ENCODE measurements at regions not wholly inside any gene's neighbourhood (a gene's known extent, or its start where the extent isn't known, plus 50 kb on each side); places are given as distances from the start of the nearest gene placed in this dataset.

GRCh38 chr22:48415520-48415919, 1412.2 kb downstream of the BRD1 start:
- no peak for TF ChIP-seq CTCF (IDR thresholded peaks at IDR 0.05)
- TF ChIP-seq EP300 (IDR thresholded peaks at IDR 0.05) = no peak
- TF ChIP-seq POLR2A (IDR thresholded peaks at IDR 0.05) = no peak

Data from tibial nerve (tissue), 4 donors.